ENCODE measurements at regions not wholly inside any gene's neighbourhood (a gene's known extent, or its start where the extent isn't known, plus 50 kb on each side); places are given as distances from the start of the nearest gene placed in this dataset.

- TF ChIP-seq CTCF (IDR thresholded peaks at IDR 0.05) (no peak), POLR2A (IDR thresholded peaks at IDR 0.05) (no peak)
These were observed 247.3 kb upstream of the RPL38 start for GRCh38 chr17:73956169-73956568.

All from prostate gland (tissue), 2 donors.